Activated CD4-positive, alpha-beta T cell treated with anti-CD3 and anti-CD28 coated beads for 36 hours (primary cell): ENCODE measurements at regions not wholly inside any gene's neighbourhood (a gene's known extent, or its start where the extent isn't known, plus 50 kb on each side); places are given as distances from the start of the nearest gene placed in this dataset.
"Not testable (repeated sequence)": the region's sequence is repeated elsewhere in the genome, so short reads cannot be mapped to it uniquely, and the experiment has no call there.

Source experiments
- ATAC-seq: fragments of 200-7000 bp; cut with Tn5 transposase; one replicate; pipeline ENCODE4 v1.10.0; 2021; ENCODE audit warnings: mild to moderate bottlenecking, moderate library complexity
- CTCF ChIA-PET: fragments of 350-600 bp; sonication (Branson Sonifier 250); formaldehyde crosslinking; loops from one replicate; lab custom pipeline; 2021; ENCODE audit warnings: antibody characterized with exemption; lab: Charles Lee
- POLR2A ChIA-PET: fragments of 350-600 bp; sonication (Branson Sonifier 250); formaldehyde crosslinking; loops from one replicate; lab custom pipeline; 2021; ENCODE audit warnings: antibody characterized with exemption, inconsistent platforms; lab: Charles Lee
- DNase-seq: peaks from one replicate; pipeline ENCODE4 v3.0.0-alpha.2; 2020
- H3K27ac Mint-ChIP-seq: one replicate; pipeline ENCODE4 v1.8.0; 2021; ENCODE audit warnings: mixed read lengths
- H3K27me3 Mint-ChIP-seq: one replicate; pipeline ENCODE4 v1.8.0; 2021; ENCODE audit warnings: mixed read lengths
- H3K36me3 Mint-ChIP-seq: one replicate; pipeline ENCODE4 v1.8.0; 2021; ENCODE audit warnings: low read depth, mixed read lengths
- H3K4me1 Mint-ChIP-seq: one replicate; pipeline ENCODE4 v1.8.0; 2021; ENCODE audit warnings: mixed read lengths
- H3K4me3 Mint-ChIP-seq: one replicate; pipeline ENCODE4 v1.8.0; 2021; ENCODE audit warnings: mild to moderate bottlenecking, moderate library complexity, mixed read lengths
- H3K9me3 Mint-ChIP-seq: one replicate; pipeline ENCODE4 v1.8.0; 2021; ENCODE audit warnings: low read depth, mixed read lengths
- intact Hi-C, 2 experiments: fragments of 100-400 bp; cut with DNase I in 1 of 2; cut with micrococcal nuclease in 1 of 2; formaldehyde crosslinking; loops; one replicate each; pipeline versions ENCODE4 v1.14.2 to v1.15.1; 2022 to 2024; cut with DNase I, micrococcal nuclease

DNA sequence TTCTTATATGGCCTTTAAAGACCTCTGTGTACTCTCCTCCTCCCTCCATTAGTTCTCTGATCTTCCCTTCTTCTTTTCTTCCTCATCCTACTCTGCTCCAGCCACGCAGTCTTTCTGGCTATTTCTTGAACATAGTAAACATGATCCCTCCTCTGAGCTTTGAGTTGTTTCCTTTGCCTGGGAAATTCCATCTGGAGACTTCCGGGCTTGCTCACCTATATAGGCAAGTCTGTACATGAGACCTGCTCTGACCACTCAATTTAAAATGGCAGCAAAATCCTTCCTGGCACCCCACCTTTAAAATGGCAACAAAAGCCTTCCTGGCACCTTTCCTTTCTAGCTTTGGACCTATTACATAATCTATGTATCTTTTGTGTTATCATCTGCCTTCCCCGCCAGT is 94.4 kb downstream of the SPDYE17 start:
- H3K27ac Mint-ChIP-seq, CTCF ChIA-PET, H3K36me3 Mint-ChIP-seq, ATAC-seq, H3K27me3 Mint-ChIP-seq, POLR2A ChIA-PET, H3K4me1 Mint-ChIP-seq, H3K4me3 Mint-ChIP-seq, DNase-seq, intact Hi-C loops, H3K9me3 Mint-ChIP-seq: not testable (repeated sequence)

DNA sequence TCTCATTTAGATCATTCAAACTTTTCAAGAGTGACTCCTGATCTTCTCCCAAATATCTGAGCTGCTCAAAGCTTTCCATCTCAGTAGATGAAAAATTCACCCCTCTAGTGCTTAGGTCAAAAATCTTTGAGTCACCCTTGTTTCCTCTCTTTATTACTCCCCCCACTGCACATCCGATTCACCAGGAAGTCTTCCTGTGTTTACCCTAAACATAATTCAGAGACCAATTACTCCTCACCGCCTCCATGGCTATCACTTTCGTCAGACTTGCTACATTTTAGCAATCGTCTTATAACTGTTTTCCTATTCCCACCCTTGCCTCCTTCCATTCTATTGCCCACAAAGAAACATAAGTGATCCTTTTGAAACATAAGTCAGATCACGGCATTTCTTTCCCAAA is 94.8 kb downstream of the SPDYE17 start:
- H3K27me3 Mint-ChIP-seq, H3K27ac Mint-ChIP-seq, H3K9me3 Mint-ChIP-seq, H3K36me3 Mint-ChIP-seq, POLR2A ChIA-PET, DNase-seq, H3K4me1 Mint-ChIP-seq, CTCF ChIA-PET, ATAC-seq, H3K4me3 Mint-ChIP-seq, intact Hi-C loops: not testable (repeated sequence)

DNA sequence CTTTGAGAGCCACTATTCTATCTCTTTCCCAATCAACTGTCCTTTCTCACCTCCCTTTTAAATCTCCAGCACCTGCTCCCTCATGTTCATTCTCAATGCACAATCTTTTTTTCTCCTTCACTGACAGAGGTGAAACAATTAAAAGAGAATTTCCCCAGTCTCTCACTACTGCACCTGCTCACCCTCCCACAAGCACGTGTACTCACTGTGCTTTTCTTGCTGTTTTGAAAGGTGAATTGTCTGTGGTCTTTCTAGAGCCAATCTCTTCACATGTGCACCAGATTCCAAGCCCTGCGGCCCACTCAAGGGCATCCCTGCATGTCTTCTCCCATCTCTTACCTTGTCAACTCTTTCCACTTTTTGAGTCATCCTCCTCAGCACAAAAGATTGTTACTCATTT is 95.8 kb downstream of the SPDYE17 start:
- POLR2A ChIA-PET, H3K4me1 Mint-ChIP-seq, H3K9me3 Mint-ChIP-seq, CTCF ChIA-PET, H3K27me3 Mint-ChIP-seq, ATAC-seq, H3K4me3 Mint-ChIP-seq, intact Hi-C loops, H3K36me3 Mint-ChIP-seq, H3K27ac Mint-ChIP-seq, DNase-seq: not testable (repeated sequence)

DNA sequence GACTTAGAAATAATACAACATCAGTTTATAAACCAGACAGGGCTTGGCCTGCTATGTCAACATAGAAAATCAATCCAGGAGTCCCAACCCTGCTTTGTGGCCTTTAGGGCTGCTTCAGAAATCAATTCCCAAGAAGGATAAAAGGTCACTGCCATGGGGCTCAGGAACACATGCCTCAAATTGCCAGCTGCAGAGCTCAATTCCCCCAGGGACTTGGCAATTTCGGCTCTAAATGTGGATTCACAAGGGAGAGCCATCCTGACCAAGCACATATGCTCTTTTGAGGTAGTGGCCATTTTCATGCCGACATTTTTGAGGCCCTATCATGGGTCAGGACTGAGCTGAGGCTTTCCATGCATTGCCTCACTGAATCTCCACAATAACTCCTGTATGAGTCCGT is 97.5 kb downstream of the SPDYE17 start:
- H3K4me1 Mint-ChIP-seq, CTCF ChIA-PET, intact Hi-C loops, H3K27ac Mint-ChIP-seq, DNase-seq, H3K27me3 Mint-ChIP-seq, POLR2A ChIA-PET, ATAC-seq, H3K4me3 Mint-ChIP-seq, H3K9me3 Mint-ChIP-seq, H3K36me3 Mint-ChIP-seq: not testable (repeated sequence)

DNA sequence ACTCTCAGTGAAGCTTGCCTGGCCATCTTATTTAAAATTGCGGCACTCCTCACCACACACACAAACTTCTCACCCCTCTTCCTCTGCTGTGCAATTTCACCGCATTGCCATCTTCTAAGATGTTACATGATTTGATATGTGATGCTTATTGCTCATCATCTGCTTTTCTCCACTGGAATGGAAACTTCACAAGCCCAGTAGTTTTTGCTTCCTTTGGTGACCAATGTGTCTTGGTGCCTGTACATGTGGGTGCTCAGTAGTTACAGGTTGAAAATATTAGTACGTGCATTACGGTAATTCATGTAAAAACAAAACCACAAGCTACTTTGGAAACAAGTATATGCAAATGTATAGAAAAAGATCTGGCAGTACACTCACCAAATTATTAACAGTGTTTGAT is 99.2 kb downstream of the SPDYE17 start:
- H3K4me1 Mint-ChIP-seq, H3K9me3 Mint-ChIP-seq, POLR2A ChIA-PET, CTCF ChIA-PET, H3K27ac Mint-ChIP-seq, H3K36me3 Mint-ChIP-seq, H3K27me3 Mint-ChIP-seq, H3K4me3 Mint-ChIP-seq, intact Hi-C loops: not testable (repeated sequence)
- ATAC-seq (peak; percentile 83), DNase-seq (peak; percentile 5)

DNA sequence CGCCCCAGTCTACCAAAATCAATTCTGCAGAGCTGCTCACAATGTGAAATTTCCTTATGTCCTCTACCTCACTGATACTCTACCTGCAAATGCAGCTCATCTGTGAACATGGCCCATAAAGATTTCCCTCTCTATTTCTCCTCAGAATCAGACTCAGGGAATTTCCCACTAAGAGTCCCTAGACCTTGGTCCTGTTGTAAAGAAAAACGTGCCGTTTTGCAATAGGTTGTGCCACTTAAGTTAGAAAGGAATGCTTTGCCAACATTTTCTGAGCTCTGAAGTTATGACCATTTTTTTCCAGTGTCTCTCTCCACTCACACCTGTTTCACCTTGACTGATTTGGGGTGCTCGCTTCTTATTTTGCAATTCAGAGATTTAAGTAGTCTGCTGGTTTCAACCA is 100.7 kb downstream of the SPDYE17 start:
- POLR2A ChIA-PET, intact Hi-C loops, H3K36me3 Mint-ChIP-seq, H3K27ac Mint-ChIP-seq, H3K27me3 Mint-ChIP-seq, CTCF ChIA-PET, H3K4me3 Mint-ChIP-seq, DNase-seq, H3K4me1 Mint-ChIP-seq, ATAC-seq, H3K9me3 Mint-ChIP-seq: not testable (repeated sequence)

DNA sequence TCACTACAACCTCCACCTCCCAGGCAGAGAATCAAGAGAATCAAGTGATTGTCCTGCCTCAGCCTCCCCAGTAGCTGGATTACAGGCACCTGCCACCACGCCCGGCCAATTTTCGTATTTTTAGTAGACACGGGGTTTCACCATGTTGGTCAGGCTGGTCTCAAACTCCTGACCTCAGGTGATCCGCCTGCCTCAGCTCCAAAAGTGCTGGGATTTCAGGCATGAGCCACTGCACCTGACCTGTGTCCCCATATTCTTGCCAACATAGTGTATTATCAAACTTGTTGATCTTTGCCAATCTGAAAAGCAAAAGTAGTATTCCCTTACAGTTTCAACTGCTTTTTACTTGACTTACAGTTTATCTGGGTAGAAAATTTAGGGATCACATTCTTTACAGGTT is 101.7 kb downstream of the SPDYE17 start:
- H3K27me3 Mint-ChIP-seq, DNase-seq, H3K4me1 Mint-ChIP-seq, ATAC-seq, H3K27ac Mint-ChIP-seq, intact Hi-C loops, POLR2A ChIA-PET, CTCF ChIA-PET, H3K36me3 Mint-ChIP-seq, H3K9me3 Mint-ChIP-seq, H3K4me3 Mint-ChIP-seq: not testable (repeated sequence)

DNA sequence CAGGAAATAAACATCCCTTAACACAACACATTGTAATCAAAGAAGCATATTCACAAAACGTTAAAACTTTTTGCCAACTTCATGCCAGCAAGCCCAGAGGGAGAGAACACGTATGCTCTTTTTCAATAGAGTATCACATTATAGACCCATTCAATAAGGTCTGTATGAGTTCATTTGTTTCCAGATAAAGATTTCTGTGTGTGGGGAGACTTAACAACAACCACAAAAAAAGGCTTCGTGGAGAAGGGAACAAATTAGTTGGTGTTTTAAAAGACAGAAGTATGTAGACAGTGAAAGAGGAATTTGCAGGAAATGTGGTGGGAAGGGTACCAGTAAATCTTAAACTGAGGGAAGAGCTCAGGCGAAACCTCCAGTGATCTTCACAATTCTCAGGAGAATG is 103.4 kb downstream of the SPDYE17 start:
- DNase-seq, CTCF ChIA-PET, H3K27ac Mint-ChIP-seq, ATAC-seq, H3K9me3 Mint-ChIP-seq, intact Hi-C loops, H3K27me3 Mint-ChIP-seq, H3K36me3 Mint-ChIP-seq, POLR2A ChIA-PET, H3K4me3 Mint-ChIP-seq, H3K4me1 Mint-ChIP-seq: not testable (repeated sequence)

DNA sequence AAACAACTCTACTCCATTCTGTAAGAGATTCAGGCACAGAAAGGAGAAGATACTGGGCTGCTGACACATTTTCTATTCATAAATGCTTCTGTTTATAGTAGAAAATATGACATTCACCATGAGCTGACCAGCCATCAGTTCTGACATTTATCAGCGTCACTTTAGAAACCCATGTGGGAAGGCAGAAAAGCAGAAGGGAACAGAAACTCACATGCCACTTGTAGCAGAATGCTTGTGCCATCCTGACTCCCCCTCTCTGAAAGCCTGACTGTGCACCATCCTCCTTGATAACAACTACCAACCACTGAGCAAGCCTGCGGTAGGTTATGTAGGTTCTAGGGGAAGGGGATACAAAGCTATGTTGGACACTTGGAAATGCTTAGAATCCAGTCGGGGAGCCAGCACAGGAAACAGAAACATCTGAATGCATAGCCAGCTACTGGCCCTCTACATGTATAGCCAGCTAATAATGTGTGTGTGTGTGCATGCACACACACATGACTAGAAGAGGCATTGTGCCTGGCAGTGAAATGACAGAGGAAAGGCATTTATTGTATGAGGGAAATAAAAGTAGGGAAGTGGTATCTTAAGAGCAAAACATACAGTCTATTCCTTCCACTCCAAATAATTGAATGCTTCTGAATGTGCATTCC is 104.3 kb downstream of the SPDYE17 start:
- H3K9me3 Mint-ChIP-seq, H3K27me3 Mint-ChIP-seq, ATAC-seq, H3K27ac Mint-ChIP-seq, DNase-seq, H3K36me3 Mint-ChIP-seq, POLR2A ChIA-PET, CTCF ChIA-PET, H3K4me1 Mint-ChIP-seq, intact Hi-C loops, H3K4me3 Mint-ChIP-seq: not testable (repeated sequence)

DNA sequence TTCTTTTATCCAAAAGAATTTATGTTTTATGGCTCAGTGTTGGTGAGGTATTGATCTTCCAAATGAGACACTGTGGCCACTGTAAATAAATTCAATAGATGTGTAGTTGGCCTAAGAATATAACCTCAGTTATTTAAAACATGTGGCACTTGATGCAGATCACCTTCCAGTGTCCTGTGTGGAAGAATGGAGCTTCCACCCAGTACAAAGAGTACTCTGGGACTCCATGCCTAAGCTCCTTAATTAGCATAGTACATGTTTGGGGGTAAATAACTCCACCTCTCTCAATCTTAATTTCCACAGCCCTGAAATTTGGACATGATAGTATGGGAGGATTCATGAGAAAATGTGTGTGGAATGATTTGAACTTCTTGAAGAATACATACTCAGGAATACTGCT is 105.7 kb downstream of the SPDYE17 start:
- H3K36me3 Mint-ChIP-seq, DNase-seq, H3K4me1 Mint-ChIP-seq, H3K27ac Mint-ChIP-seq, POLR2A ChIA-PET, H3K27me3 Mint-ChIP-seq, H3K9me3 Mint-ChIP-seq, CTCF ChIA-PET, ATAC-seq, intact Hi-C loops, H3K4me3 Mint-ChIP-seq: not testable (repeated sequence)

DNA sequence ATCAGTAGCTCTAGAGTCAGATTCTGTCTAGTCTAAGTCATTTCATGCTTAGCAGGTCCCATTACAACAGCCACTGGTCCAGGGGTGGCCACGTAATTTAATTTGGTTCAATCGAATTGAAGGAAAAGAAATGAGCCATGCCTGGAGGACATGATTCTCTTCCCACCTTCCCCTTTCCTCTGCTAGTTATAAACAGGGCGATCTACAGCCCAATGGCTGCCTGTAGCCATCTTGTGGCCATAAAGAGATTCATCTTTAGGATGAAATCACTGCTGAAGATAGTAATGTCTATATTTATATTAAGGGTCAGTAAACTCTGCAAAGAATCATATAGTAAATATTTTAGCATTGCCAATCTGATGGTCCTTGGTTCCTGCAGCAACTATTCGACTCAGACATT is 107.4 kb downstream of the SPDYE17 start:
- intact Hi-C loops, CTCF ChIA-PET, H3K36me3 Mint-ChIP-seq, H3K9me3 Mint-ChIP-seq, H3K27ac Mint-ChIP-seq, H3K4me1 Mint-ChIP-seq, ATAC-seq, H3K27me3 Mint-ChIP-seq, DNase-seq, POLR2A ChIA-PET, H3K4me3 Mint-ChIP-seq: not testable (repeated sequence)

DNA sequence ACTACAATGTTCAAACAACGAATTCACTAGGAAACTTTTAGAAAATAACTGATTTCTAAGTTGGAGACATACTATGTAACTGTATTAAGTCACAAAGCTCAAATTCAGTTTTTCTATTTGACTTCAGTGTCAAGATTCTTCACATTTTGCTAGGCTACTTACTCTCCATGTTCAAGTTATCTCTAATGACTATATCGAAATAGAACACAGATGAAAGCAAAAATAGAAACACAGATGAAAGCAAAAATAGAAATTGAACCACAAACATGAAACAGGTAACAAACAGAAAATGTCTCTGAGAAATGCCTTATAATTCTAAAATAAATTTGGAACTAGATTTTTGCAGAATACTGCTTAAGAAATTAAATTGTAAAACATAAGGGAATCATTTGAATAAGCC is 113.5 kb downstream of the SPDYE17 start:
- intact Hi-C loops, H3K4me1 Mint-ChIP-seq, H3K4me3 Mint-ChIP-seq, H3K36me3 Mint-ChIP-seq, H3K27ac Mint-ChIP-seq, H3K27me3 Mint-ChIP-seq, H3K9me3 Mint-ChIP-seq, POLR2A ChIA-PET, DNase-seq, CTCF ChIA-PET, ATAC-seq: not testable (repeated sequence)

DNA sequence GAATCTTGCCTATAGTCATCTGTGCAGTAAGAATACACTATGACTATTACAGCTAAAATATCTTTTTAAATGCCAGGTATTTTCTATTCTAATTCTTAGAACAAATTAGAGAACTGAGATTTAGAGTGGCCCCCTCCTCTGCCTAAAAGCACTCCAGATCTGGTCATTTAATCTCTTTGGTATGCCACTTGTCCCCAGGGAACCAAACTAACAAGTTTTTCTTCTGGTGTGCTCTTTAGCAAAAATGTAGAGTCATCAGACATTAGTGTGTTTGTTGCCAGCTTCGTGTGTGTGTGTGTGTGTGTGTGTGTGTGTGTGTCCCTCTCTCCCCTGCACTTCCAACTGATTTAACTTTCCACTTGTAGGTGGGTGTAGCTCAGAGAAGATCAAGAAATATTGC is 117.8 kb downstream of the SPDYE17 start:
- POLR2A ChIA-PET, ATAC-seq, H3K4me3 Mint-ChIP-seq, H3K4me1 Mint-ChIP-seq, CTCF ChIA-PET, H3K36me3 Mint-ChIP-seq, DNase-seq, H3K27me3 Mint-ChIP-seq, intact Hi-C loops, H3K9me3 Mint-ChIP-seq, H3K27ac Mint-ChIP-seq: not testable (repeated sequence)
